WI38 (cell line): ENCODE measurements at regions not wholly inside any gene's neighbourhood (a gene's known extent, or its start where the extent isn't known, plus 50 kb on each side); places are given as distances from the start of the nearest gene placed in this dataset.
A peak's percentile ranks its signal among the peaks of the same experiment; 100 is the strongest.

ENCODE experiments used
- H3K4me3 ChIP-seq: 2 replicates; pipeline ENCODE4 v1.5.1; 2011; ENCODE audit warnings: low read depth, mild to moderate bottlenecking, control low read depth, low read length
- CTCF ChIP-seq: IDR thresholded peaks from 2 replicates; pipeline ENCODE4 v1.5.1; 2012; ENCODE audit warnings: low read depth, mild to moderate bottlenecking, control low read depth, low read length

DNA sequence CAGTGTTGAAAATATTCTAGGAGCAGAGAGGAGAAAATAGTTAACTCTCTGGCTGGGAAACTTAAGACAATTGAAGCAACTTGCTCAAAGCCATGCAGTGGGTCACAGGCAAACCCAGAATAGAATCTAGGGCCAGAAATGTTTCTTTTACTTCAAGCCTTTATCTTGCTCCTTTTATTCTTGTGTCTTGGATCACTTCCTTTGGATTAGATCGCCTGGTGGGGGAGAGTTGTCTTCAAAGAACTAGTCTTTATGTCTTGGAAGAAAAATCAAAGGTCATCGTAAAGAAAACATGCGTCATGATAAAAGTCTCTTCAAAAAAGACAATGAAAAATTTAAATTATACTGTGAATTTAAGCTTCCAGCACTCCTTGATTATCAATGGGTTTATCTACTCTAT lies 493.6 kb upstream of the USP24 start:
- TF ChIP-seq CTCF: no peak
- no peak overlapping the region for H3K4me3 ChIP-seq

GRCh38 chr1:55707846-55708245 lies 492.7 kb upstream of the USP24 start:
- no peak overlapping the region for H3K4me3 ChIP-seq
- no peak for TF ChIP-seq CTCF

DNA sequence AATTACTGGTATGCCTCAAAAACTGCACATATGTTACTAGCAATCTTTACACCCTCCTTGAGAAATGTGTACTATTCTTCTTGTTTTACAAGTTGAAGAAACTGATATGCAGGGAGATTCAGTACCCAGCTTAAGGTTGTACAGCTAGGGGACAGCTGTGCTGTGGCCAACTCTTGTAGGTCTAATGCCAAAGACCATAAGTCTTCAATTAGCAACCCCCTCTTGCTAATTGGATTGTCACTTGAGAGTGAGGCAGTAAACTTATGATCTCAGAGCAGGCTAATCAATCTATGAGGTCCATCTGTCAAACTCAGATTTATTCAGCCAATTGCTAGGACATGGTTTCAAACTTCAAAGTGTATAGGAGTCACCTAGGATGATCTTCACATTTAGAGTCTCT lies 492.0 kb upstream of the USP24 start:
- no peak overlapping the region for H3K4me3 ChIP-seq
- no peak for TF ChIP-seq CTCF

DNA sequence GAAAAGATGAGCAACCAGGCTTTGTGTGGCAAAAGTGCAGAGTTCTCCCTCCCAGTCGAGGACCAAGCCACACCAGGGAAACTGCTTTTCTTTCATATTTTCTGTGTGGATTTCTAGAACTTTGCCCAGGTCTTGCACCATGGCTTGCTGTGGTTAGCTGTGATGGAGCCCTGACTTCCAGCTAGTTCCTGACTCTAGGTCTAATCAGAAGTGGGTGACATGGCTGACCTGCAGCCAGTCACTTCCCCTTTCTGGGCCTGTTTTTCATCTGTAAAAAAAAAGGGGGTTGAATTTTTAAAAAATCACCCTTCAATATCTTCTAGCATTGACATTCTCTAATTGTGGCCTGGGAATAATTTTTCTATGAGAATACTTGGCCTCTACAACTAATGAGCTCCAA lies 491.2 kb upstream of the USP24 start:
- H3K4me3 ChIP-seq: no peak overlapping the region
- TF ChIP-seq CTCF: no peak

GRCh38 chr1:55703726-55704363 lies 488.7 kb upstream of the USP24 start:
- no peak overlapping the region for H3K4me3 ChIP-seq
- no peak for TF ChIP-seq CTCF

- peak; percentile 53; the same call in 1 of the 2 replicates for TF ChIP-seq CTCF
Observed at GRCh38 chr1:55702064-55702463, 486.9 kb upstream of the USP24 start.

GRCh38 chr1:55700359-55701130 lies 485.4 kb upstream of the USP24 start:
- no peak for TF ChIP-seq CTCF
- no peak overlapping the region for H3K4me3 ChIP-seq

More at GRCh38 chr1:55702064-55702463, 486.9 kb upstream of the USP24 start:
- H3K4me3 ChIP-seq: no peak overlapping the region
